Endothelial cell of umbilical vein (primary cell): ENCODE measurements at regions not wholly inside any gene's neighbourhood (a gene's known extent, or its start where the extent isn't known, plus 50 kb on each side); places are given as distances from the start of the nearest gene placed in this dataset.

Experiments
- EZH2 ChIP-seq: IDR thresholded peaks from 2 replicates; pipeline ENCODE4 v1.6.1; 2012; ENCODE audit warnings: borderline replicate concordance, low read depth, mild to moderate bottlenecking, moderate library complexity, low read length, inconsistent platforms; ENCODE audit not compliant: severe bottlenecking
- JUN ChIP-seq: IDR thresholded peaks from 2 replicates; pipeline ENCODE4 v1.6.1; 2011; ENCODE audit warnings: borderline replicate concordance, low read depth; ENCODE audit not compliant: insufficient read length, insufficient read depth
- MYC ChIP-seq: IDR thresholded peaks from one replicate; pipeline ENCODE4 v1.6.1; 2011; ENCODE audit warnings: mild to moderate bottlenecking, low read depth, low read length
- POLR2A ChIP-seq: IDR thresholded peaks from 2 replicates; pipeline ENCODE4 v1.6.1; 2012; ENCODE audit warnings: low read depth, mild to moderate bottlenecking, control low read depth, low read length
- POLR2AphosphoS5 ChIP-seq: IDR thresholded peaks from 2 replicates; pipeline ENCODE4 v1.6.1; 2012; ENCODE audit warnings: low read depth, mild to moderate bottlenecking, control low read depth, low read length, moderate library complexity; ENCODE audit not compliant: insufficient read depth
- TF ChIP-seq, protein P1 (sequence below), 2 donors: IDR thresholded peaks; 1 replicate in 1 of 2; 2 replicates in 1 of 2; pipeline ENCODE4 v1.5.1; 2011; ENCODE audit warnings: low read length in 2 of 2, mild to moderate bottlenecking in 2 of 2, moderate library complexity in 2 of 2, control low read depth in 1 of 2, inconsistent platforms in 1 of 2, low read depth in 1 of 2; ENCODE audit not compliant: insufficient read depth in 1 of 2; ENCODE audit errors: extremely low read depth in 1 of 2
- TF ChIP-seq, protein P2 (sequence below): IDR thresholded peaks from 2 replicates; pipeline ENCODE4 v1.6.1; 2011; ENCODE audit not compliant: insufficient read depth, insufficient read length

DNA sequence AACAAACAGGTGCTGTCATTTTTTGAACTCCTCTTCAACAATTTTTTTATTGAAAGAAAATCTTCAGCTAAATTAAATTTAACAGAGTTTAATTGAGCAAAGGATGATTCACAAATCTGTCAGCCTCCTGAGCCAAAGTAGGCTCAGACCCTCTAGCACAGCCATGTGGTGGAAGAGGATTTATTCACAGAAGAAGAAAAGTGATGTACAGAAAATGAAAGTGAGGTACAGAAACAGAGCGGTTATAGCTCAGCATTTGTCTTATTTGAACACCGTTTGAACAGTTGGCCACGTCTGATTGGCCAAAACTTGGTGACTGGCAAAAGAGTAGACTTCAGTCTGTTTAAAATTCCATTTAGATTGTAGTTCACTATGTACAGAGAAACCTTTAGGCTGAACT lies 217.3 kb downstream of the SPANXN1 start:
- TF ChIP-seq JUN (no peak), POLR2A (no peak), EZH2 (no peak), POLR2AphosphoS5 (no peak), MYC (no peak)
- TF ChIP-seq, protein P1, sequence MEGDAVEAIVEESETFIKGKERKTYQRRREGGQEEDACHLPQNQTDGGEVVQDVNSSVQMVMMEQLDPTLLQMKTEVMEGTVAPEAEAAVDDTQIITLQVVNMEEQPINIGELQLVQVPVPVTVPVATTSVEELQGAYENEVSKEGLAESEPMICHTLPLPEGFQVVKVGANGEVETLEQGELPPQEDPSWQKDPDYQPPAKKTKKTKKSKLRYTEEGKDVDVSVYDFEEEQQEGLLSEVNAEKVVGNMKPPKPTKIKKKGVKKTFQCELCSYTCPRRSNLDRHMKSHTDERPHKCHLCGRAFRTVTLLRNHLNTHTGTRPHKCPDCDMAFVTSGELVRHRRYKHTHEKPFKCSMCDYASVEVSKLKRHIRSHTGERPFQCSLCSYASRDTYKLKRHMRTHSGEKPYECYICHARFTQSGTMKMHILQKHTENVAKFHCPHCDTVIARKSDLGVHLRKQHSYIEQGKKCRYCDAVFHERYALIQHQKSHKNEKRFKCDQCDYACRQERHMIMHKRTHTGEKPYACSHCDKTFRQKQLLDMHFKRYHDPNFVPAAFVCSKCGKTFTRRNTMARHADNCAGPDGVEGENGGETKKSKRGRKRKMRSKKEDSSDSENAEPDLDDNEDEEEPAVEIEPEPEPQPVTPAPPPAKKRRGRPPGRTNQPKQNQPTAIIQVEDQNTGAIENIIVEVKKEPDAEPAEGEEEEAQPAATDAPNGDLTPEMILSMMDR (IDR thresholded peaks at IDR 0.05; ENCODE audit: extremely low read depth in 1 of 2, insufficient read depth in 1 of 2, low read depth in 1 of 2, low read length in 2 of 2), result no peak
- TF ChIP-seq, protein P2, sequence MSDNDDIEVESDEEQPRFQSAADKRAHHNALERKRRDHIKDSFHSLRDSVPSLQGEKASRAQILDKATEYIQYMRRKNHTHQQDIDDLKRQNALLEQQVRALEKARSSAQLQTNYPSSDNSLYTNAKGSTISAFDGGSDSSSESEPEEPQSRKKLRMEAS, result no peak
